NCI-H446 (cell line): ENCODE measurements at regions not wholly inside any gene's neighbourhood (a gene's known extent, or its start where the extent isn't known, plus 50 kb on each side); places are given as distances from the start of the nearest gene placed in this dataset.

ENCODE experiments used
- DNase-seq, 2 experiments: peaks; one replicate each; lab custom pipeline; 2025; lab: John Stamatoyannopoulos, UW

DNA sequence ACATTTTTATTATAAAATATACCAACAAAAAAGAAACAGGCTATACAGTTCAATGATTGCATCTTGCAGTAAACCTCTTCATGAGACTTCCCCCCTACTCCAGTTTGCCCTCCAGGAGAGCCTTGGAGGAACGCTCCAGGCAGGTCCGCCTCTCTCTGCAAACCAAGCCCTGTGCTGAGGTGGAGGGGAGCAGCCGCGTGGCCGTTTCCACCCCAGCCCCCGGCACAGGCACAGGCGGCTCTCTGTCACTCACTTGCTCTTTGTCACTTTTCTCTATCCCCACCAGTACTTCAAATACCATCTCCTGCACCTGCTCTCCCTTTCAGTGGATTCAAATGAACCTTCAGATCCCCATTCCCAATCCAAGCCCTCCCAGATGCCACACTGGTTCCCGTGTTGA, 479.9 kb downstream of the OCA2 start:
- DNase-seq = no peak

DNA sequence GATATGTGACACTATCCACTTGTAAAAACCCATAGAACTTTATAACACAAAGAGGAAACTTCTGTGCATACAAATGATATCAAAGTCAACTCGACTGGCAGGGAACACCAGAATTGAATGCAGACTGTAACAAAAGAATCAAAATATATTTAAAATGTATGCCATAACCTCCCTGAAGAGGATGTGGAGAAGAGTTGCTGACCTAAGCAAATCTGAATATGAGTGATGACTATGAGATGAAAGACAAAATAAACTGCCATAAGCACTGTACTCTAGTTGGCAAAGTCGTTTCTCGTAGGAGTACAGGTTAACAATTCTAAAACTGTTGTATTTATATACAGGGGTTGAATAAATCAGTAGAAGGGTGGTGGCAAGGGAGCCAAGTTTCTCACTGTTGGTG, 482.1 kb downstream of the OCA2 start:
- no peak for DNase-seq

DNA sequence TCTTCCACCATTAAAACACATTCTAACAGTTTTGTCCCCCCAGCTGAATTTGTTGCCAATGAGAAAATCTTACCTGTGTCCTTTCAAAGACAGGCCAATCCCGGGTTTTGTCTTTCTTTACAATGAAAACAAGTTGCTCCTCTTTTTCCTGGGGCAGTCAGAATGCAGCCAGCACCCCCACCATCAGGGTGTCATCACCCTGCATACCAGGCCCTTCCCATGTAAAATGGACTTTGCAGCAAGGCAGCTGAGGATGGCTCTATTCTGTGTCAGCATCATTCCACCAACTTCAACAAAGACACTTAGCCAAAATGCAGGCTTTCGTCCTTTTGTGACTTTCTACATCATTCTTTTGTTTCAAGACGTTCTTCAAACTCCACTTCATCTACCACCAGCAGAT, 490.9 kb downstream of the OCA2 start:
- DNase-seq = no peak

DNA sequence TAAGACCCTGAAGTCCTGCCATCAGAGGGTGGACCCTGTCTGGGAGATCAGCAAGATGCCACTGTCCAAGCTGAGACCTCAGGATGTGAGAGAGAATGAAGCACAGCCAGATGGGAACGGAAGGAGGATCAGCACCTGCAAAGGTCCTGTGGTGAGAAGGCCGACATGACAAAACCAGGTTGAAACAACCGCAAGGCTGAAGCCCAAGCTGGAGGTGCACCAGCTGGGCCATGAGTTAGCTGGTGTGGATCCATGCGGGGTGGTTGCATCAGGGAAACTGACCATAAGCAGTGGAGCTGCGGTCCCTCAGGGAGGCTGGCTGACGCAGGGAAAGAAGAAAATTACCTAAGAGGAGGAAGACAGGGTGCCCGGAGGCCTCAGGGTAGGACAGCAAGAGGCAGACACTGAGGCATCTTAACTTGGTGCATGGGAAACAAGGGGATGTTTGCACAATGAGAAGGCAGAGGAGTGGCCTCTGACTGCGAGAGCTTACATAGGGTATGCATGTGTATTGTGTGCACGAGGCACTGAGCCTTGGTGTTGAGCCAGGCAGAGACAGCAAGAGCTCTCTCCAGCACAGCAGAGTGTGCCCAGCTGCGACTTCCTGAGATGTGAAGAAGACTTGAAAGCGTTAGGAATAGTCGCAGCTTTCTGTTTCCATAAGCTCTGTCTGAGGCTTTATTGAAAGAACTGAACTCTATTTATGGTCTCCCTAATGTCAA, 497.7 kb downstream of the OCA2 start:
- DNase-seq = no peak

DNA sequence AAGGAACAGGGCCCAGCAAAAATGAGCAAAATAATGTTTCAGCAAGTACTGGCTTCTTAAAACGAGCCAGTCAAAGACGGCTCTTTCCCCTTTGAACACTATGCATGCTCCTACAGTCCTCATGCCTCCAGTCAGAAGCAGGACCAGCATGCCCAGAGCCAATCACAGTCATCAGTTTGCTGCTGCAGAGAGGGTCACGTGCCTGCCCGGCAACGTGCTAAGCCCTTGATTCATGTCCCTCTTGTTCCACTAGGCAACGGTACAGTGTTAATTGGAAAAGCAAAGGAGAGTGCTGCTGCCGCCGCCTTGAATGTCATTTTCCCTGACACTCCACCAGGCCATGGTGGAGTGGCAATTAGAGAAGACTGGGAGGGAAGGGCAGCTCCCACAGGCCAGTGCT, 500.1 kb downstream of the OCA2 start:
- no peak for DNase-seq

DNA sequence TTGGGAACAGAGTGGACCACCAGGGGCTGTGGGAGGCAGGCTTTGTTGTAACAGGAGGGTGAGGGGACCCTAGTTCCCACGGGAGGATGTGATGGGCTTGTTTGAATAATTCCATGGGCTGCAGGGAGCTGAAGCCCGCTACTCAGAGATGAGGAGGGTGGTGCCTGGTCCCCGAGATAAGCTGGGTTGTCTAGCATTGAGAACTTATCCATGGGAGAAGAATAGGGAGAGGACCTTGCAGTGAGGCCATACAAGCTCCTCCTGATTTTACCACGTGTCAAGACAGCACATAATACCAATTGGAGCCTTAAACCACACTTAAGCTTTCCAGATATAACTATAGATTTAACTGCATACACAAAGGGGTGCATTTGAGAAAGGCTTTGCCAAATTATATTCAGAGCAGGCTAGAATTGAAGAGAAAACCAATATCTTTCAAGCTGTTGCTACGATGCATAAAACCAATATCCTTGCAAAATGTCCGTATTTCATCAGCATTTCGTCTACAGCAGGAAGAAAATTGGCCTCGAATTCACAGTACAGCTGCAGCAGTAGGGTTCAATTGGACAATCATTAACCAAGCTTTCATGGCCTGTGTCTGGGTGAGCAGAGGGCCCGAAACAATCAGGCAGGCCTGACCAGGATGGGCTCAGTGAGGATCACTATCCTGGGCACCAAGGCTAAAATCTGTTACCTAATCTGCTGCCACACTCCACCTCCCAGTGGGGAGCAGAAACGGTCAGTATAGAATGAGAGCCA, 500.7 kb downstream of the OCA2 start:
- no peak for DNase-seq

DNA sequence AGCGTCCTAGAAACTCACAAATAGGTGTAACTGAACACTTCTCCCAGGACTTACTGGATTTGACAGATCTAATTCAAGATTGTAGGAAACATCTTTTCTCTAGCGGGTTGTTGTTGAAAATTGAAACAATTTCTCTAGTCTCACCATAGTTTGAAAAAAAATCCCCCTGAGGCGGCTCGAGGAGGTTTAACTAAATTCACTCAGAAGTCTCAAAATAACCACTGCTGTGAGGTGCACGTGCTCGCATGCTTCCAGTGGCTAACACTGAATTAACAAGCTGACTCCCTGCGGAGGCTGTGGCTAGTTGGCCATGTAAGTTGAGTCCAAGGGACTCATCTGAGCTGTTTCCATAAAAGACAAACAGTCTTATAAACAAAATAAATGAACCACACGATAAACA, 503.9 kb downstream of the OCA2 start:
- no peak for DNase-seq

DNA sequence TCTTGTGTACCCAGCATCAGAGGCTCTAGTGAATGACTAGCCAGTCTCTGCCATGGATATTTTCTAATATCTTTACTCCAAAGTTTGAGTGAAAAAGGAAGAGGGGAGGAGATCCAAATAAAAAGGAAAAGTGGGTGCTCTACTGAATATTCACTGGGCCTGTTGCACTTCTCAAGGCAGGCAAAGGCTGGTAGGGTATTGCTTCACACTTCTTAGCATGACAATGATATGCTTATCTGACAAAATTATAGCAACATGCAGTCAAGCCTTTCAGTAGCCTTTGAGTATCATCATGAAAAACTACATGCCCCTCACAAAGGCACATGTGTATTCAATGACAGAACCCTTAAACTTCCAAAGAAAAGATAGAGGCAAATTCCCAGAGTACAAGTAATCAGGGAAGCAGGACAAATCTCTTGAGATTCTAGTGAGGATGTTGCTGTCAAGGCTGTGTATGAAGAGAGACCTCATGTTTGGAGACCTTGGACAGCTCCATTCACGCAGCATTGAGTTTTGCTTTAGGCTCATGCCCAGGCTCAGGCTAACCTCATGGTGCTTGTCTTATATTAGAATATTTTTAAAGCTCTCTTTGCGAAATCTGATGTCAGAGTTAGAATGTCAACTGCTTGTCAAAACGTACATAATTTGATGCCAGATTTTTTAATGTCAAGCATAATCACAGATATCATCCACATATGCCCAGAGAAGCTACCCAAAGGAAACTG, 506.9 kb downstream of the OCA2 start:
- no peak for DNase-seq
